Vagina (tissue), 2 donors: ENCODE measurements at regions not wholly inside any gene's neighbourhood (a gene's known extent, or its start where the extent isn't known, plus 50 kb on each side); places are given as distances from the start of the nearest gene placed in this dataset.

Experiments
- POLR2A ChIP-seq, 2 donors: fragments of 450-650 bp; IDR thresholded peaks; one replicate each; pipeline ENCODE4 v1.6.1; 2017; ENCODE audit warnings: antibody characterized with exemption in 2 of 2, mild to moderate bottlenecking in 2 of 2, moderate library complexity in 2 of 2
- POLR2AphosphoS5 ChIP-seq, 2 donors: sonication (generic); formaldehyde crosslinking; IDR thresholded peaks; one replicate each; pipeline ENCODE4 v1.9.0; 2017; ENCODE audit warnings: antibody characterized with exemption in 2 of 2, mild to moderate bottlenecking in 2 of 2, low read depth in 1 of 2; ENCODE audit not compliant: insufficient read depth in 1 of 2
- TF ChIP-seq, protein P1 (sequence below), 3 experiments: fragments of 450-650 bp in 2 of 3; fragments of 200-600 bp in 1 of 3; sonication (generic) in 1 of 3; IDR thresholded peaks; one replicate each; pipeline ENCODE4 v1.5.1; 2017 to 2019; ENCODE audit warnings: antibody characterized with exemption in 3 of 3, mild to moderate bottlenecking in 2 of 3, moderate library complexity in 2 of 3

DNA sequence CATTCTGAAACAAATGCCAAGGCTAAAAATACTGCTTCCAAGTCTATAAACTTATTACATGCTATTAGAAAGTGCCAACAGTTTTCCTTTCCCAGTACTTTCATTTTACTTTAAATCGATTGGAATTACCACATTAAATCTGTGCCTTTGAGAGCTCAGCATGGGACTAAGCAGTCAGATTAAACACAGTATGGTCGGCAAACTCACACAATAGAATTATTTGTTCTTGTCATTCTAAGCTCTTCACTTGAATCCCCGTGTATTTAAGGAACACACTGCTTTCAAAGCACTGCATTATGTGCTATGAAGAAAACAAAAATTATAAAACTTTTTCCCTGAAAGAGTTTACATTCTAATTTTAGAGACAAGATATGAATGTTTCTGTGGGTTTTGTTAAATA, 444.4 kb upstream of the SLC39A10 start:
- TF ChIP-seq, protein P1, sequence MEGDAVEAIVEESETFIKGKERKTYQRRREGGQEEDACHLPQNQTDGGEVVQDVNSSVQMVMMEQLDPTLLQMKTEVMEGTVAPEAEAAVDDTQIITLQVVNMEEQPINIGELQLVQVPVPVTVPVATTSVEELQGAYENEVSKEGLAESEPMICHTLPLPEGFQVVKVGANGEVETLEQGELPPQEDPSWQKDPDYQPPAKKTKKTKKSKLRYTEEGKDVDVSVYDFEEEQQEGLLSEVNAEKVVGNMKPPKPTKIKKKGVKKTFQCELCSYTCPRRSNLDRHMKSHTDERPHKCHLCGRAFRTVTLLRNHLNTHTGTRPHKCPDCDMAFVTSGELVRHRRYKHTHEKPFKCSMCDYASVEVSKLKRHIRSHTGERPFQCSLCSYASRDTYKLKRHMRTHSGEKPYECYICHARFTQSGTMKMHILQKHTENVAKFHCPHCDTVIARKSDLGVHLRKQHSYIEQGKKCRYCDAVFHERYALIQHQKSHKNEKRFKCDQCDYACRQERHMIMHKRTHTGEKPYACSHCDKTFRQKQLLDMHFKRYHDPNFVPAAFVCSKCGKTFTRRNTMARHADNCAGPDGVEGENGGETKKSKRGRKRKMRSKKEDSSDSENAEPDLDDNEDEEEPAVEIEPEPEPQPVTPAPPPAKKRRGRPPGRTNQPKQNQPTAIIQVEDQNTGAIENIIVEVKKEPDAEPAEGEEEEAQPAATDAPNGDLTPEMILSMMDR (IDR thresholded peaks at IDR 0.05), result no peak
- no peak for TF ChIP-seq POLR2AphosphoS5 (IDR thresholded peaks at IDR 0.05; ENCODE audit: insufficient read depth in 1 of 2, low read depth in 1 of 2)
- TF ChIP-seq POLR2A (IDR thresholded peaks at IDR 0.05), result no peak
